ENCODE measurements at regions not wholly inside any gene's neighbourhood (a gene's known extent, or its start where the extent isn't known, plus 50 kb on each side); places are given as distances from the start of the nearest gene placed in this dataset.

GRCh38 chr9:86764221-86764624 is 183.1 kb downstream of the GAS1 start:
- no peak for DNase-seq (ENCODE audit: low spot score)

GRCh38 chr9:86763791-86764190 is 183.5 kb downstream of the GAS1 start:
- no peak for DNase-seq (ENCODE audit: low spot score)

- no peak for DNase-seq (ENCODE audit: low spot score)
These were observed 190.0 kb downstream of the GAS1 start for GRCh38 chr9:86757382-86757720.

- no peak for DNase-seq (ENCODE audit: low spot score)
These were observed 190.5 kb downstream of the GAS1 start for GRCh38 chr9:86756576-86757381.

- DNase-seq (ENCODE audit: low spot score), result no peak
These were observed 191.8 kb downstream of the GAS1 start for GRCh38 chr9:86755561-86755941.

GRCh38 chr9:86754581-86755560 is 192.4 kb downstream of the GAS1 start:
- no peak for DNase-seq (ENCODE audit: low spot score)

GRCh38 chr9:86753836-86754235 is 193.5 kb downstream of the GAS1 start:
- no peak for DNase-seq (ENCODE audit: low spot score)

GRCh38 chr9:86752733-86753132 is 194.6 kb downstream of the GAS1 start:
- no peak for DNase-seq (ENCODE audit: low spot score)

GRCh38 chr9:86751956-86752355 is 195.3 kb downstream of the GAS1 start:
- DNase-seq (ENCODE audit: low spot score), result no peak

GRCh38 chr9:86751207-86751606 is 196.1 kb downstream of the GAS1 start:
- DNase-seq (ENCODE audit: low spot score), result no peak

GRCh38 chr9:86749894-86750255 is 197.4 kb downstream of the GAS1 start:
- no peak for DNase-seq (ENCODE audit: low spot score)

GRCh38 chr9:86749161-86749893 is 198.0 kb downstream of the GAS1 start:
- DNase-seq (ENCODE audit: low spot score), result no peak

- no peak for DNase-seq (ENCODE audit: low spot score)
These were observed 199.6 kb downstream of the GAS1 start for GRCh38 chr9:86747711-86748110.

GRCh38 chr9:86741311-86742208 is 205.7 kb downstream of the GAS1 start:
- DNase-seq (ENCODE audit: low spot score), result no peak

GRCh38 chr9:86735772-86736458 is 211.4 kb downstream of the GAS1 start:
- DNase-seq (ENCODE audit: low spot score), result no peak

GRCh38 chr9:86734771-86735170 is 212.5 kb downstream of the GAS1 start:
- DNase-seq (ENCODE audit: low spot score), result no peak

GRCh38 chr9:86733929-86734328 is 213.4 kb downstream of the GAS1 start:
- DNase-seq (ENCODE audit: low spot score), result no peak

GRCh38 chr9:86732514-86733171 is 214.7 kb downstream of the GAS1 start:
- DNase-seq (ENCODE audit: low spot score), result no peak

GRCh38 chr9:86731511-86732063 is 215.7 kb downstream of the GAS1 start:
- no peak for DNase-seq (ENCODE audit: low spot score)

All from D341Med (cell line).